Non-pigmented ciliary epithelial cell (primary cell): ENCODE measurements at regions not wholly inside any gene's neighbourhood (a gene's known extent, or its start where the extent isn't known, plus 50 kb on each side); places are given as distances from the start of the nearest gene placed in this dataset.
"Not testable (repeated sequence)": the region's sequence is repeated elsewhere in the genome, so short reads cannot be mapped to it uniquely, and the experiment has no call there.

Source experiments
- DNase-seq: peaks from one replicate; pipeline ENCODE4 v3.0.0-alpha.2; 2010; ENCODE audit warnings: low read depth

DNA sequence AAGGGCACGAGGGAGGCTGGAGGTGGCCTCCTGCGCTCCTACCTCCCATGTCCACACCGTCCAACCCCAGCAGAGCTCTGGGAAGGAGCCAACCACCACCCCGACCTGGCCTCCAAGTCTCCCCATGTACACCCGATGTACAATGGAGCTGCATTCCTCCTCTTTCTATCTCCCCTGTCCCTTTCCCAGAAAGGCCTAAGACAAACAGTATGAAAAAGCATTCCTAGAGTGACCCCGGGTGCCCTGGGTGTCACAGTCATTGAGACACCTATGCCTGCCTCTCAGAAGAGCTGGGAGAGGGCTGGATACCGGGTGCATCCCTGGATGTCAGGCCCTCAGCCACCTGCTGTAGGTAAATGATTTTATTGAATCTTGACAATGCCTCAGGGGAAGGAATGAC is 248.1 kb downstream of the EMX2 start:
- no peak for DNase-seq

DNA sequence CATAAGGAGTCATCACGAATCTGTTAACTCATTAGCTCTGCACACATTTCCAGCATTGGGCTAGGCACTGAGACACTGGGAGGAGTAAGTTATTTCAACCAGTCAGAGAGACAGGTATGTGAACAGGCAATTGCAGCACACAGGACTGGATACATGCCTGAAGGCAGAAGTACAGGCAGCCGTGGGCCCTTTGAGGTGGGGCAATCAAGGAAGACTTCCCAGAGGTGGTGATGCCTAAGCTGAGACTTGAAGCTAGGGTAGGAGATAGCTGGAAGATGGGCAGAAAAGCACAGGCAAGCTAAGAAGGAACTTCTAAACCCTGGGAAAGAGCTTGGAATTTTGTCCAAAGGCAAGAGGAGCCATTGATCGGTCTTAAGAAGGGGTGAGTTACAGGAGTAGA is 249.7 kb downstream of the EMX2 start:
- DNase-seq: no peak

DNA sequence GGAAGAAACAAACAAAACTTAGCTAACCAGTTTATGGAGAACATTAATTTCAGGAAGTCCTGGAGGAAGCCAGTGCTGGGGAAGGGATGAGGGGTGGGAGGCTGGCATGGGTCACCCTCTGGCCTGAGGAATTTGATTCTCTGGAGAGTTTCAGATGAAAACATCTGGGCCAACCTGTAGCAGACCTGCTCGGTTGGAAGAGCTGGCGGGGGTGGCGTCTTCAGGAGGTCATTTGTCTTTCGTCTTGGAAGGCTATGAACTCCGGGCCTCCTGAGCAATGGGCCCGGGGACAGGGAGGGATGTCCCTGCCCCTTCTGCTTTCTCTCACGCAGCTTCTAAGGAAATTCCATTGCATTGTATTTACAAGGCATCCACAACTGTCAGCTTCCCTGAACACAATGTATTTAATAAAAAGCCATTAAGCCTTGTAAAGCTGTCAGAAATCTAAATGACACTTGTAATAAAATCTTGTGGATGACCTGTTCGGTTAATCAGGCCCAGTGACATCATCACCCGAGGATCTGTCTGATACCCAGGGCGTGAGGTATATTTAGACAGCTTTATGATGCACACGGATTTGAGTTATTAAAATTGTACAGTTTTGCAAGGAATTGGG is 250.5 kb downstream of the RAB11FIP2 start:
- no peak for DNase-seq

- DNase-seq: no peak
Observed at GRCh38 chr10:117797296-117797695, 249.4 kb downstream of the RAB11FIP2 start.

GRCh38 chr10:117801691-117802090 is 245.1 kb downstream of the RAB11FIP2 start:
- DNase-seq: no peak

DNA sequence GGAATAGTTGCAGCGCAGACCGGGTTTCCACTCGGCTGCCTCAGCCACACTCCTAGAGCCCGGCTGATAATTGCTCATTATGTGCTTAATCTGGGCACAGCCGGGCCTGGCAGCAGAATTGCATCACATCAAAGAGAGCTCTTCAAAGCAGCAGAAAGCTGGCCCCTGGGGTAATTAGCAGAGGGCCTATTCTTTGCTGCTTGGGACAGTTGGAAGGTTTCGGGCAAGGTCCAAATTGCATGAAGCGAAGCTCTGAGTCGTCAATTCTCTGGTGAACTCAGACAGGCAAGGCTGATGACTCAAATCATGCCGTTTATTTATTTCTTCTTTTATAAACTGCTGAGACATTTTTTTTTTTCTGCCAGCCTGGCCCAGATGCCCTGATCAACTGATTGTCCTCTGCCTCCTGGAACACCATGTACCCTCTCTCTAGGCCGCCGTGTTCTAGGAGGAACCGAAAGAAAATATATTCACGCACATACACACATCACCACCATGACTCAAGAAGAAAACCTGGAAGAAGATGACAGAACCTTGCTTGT is 242.2 kb downstream of the RAB11FIP2 start:
- DNase-seq: no peak

DNA sequence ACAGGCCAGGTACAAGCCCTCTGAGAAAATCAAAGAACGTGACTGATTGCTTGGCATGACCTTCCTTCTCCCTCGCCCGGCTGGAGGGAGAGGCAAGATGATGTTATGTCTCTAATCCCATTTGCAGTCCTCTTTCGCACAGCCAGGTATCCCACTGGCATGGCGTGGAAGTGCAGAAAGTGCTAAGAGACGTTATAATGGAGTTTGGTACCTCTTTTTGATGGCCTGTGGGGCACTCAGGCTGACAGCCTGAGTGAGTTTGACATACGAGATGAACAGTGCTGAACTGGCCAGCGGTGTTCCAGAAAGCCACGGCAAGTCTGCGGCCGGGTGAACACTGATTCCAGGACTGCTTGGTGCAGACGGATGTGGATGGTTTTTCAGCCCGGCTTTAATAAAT is 241.6 kb downstream of the RAB11FIP2 start:
- no peak for DNase-seq

DNA sequence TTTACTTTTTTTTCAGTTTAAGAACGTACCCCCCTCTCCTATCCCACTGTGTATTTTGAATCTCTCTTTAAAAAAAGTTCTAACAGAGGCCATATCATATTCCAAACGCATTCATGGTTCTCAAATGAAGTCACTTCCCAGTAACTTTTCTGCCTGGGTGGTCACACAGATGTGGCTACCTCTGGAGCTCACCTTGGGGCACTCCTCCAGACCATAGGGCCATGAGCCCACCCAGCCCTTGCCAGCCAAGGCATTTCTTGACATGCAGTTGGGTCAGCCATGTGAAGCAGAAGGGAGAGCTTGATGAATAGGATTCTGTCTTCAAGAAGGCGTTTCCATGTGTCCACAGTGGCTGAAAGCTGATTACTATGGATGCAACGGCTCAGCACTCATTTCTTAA is 239.3 kb downstream of the RAB11FIP2 start:
- DNase-seq: no peak

DNA sequence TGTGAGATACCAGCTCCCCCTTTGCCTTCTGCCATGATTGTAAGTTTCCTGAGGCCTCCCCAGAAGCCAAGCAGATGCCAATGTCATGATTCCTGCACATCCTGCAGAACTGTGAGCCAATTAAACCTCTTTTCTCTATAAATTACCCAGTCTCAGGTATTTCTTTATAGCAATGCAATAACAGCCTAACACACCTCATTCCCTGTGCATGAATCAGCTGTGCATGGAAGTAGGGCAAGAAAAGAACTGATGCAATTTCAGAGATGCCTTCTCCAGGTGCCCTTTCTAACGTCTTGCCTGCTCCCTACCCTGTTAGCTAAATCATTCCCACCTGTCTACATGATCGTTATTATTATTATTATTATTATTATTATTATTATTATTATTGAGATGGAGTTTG is 230.9 kb downstream of the RAB11FIP2 start:
- DNase-seq: not testable (repeated sequence)

GRCh38 chr10:117817116-117817515 is 229.6 kb downstream of the RAB11FIP2 start:
- no peak for DNase-seq

- DNase-seq: no peak
Observed at GRCh38 chr10:117818721-117819120, 228.0 kb downstream of the RAB11FIP2 start.

GRCh38 chr10:117819304-117819703 is 227.4 kb downstream of the RAB11FIP2 start:
- DNase-seq: no peak

GRCh38 chr10:117823980-117824379 is 222.8 kb downstream of the RAB11FIP2 start:
- no peak for DNase-seq

GRCh38 chr10:117830205-117830604 is 216.5 kb downstream of the RAB11FIP2 start:
- DNase-seq: no peak

GRCh38 chr10:117830787-117831212 is 215.9 kb downstream of the RAB11FIP2 start:
- DNase-seq: no peak

DNA sequence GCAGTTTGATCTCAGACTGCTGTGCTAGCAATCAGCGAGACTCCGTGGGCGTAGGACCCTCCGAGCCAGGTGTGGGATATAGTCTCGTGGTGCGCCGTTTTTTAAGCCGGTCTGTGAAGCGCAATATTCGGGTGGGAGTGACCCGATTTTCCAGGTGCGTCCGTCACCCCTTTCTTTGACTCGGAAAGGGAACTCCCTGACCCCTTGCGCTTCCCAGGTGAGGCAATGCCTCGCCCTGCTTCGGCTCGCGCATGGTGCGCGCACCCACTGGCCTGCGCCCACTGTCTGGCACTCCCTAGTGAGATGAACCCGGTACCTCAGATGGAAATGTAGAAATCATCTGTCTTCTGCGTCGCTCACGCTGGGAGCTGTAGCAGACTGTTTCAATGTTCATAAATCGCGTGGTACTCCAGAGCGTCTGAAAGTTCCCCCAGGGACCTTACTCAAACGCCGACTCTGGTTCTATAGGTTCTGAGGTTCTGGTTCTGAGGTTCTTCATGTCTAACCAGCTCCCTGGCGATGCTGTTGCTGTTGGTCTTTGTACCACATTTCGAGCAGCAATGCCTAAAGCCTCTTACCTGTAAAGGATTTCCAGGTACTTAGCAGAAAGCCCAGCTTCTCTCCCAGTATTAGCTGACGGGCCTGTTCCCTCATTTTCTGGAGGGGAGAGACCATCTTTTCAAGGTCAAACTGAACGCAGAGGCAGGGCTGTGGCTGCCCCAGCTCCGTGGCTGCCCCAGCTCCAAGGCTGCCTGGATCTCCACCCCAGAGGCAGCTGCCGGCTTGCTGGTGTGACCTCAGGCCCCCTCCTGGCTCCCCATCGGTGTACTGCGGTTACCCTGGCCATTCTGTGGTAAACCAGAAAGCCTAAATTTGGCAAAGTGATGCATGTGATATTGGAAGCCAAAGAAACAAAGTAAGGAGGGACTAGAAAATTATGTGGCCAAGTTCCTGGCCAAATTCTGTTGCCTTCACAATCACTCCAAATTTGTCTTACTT is 207.9 kb downstream of the RAB11FIP2 start:
- DNase-seq: not testable (repeated sequence)

DNA sequence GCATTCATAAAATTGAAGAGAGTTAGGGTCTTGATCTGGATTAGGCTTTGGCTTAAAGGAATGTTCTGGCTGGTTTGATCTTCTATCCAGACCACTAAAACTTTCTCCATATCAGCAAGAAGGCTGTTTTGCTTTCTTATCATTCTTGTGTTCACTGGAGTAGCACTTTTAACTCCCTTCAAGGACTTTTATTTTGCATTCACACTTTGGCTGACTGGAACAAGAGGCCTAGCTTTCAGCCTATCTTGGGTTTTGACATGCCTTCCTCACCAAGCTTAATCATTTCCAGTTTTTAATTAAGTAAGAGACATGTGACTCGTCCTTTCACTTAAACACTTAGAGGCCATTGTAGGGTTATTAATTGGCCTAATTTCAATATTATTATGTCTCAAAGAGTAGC is 190.3 kb downstream of the RAB11FIP2 start:
- DNase-seq: not testable (repeated sequence)

- DNase-seq: no peak
Observed at GRCh38 chr10:117860135-117860534, 186.6 kb downstream of the RAB11FIP2 start.

DNA sequence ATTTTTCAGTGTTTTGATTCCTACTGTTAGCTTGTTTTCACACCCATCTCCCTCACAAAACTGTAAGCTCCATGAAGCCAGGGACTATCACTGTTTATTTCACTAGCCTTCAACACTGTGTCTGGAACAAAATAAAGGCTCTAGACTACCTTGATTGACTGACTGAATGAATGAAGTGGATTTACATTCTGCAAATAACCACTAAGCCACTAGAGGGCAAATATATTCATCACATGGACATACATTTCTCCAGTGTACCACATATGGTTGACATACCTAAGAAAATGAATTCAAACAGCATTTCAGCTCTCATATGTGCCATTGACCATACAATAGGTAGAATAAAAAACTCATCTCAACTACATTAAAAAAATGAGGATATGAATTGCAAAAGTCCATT is 185.9 kb downstream of the RAB11FIP2 start:
- peak; percentile 1 for DNase-seq

DNA sequence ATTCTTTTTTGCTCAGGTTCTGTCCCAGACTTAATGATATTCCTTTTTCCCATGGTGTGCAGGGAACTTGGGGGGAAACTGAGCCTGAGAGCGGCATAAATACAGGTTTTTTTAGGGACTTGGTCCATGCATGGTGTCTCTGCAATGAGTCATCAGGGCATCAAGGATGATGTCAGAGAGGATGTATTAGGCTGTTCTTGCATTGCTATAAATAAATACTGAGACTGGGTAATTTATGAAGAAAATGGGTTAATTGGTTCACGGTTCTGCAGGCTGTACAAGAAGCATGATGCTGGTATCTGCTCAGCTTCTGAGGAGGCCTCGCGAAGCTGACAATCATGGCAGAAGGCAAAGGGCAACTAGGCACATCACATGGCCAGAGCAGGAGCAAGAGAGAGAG is 185.4 kb downstream of the RAB11FIP2 start:
- no peak for DNase-seq

GRCh38 chr10:117863771-117864170 is 183.0 kb downstream of the RAB11FIP2 start:
- no peak for DNase-seq

DNA sequence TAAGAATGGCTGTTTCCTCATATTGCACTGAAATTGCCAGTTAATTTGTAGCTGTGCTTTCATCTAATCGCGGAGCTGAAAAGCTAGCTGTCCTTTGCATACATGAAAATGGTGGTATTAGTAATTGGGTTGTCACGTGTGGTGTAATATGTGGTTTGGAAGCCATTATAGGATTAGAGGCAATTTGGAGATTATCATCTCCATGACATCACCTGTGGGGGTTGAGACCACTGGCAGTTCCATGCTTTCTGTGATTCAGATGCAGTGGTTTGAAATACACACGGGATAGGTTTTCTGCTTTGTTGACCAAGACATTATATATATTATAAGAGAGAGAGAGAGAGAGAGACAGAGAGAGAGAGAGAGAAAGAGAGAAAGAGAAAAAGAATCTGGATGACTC is 180.8 kb downstream of the RAB11FIP2 start:
- no peak for DNase-seq

- no peak for DNase-seq
Observed at GRCh38 chr10:117868151-117868550, 178.6 kb downstream of the RAB11FIP2 start.
